ENCODE measurements at regions not wholly inside any gene's neighbourhood (a gene's known extent, or its start where the extent isn't known, plus 50 kb on each side); places are given as distances from the start of the nearest gene placed in this dataset.

GRCh38 chr7:42672339-42672999 is 239.4 kb downstream of the C7orf25 start:
- Histone ChIP-seq H3K27me3 (replicated peaks in 2 of 5; ENCODE audit: control insufficient read depth in 4 of 5, insufficient read depth in 5 of 5, low read length in 4 of 5) (no peaks in the 10 kb centered on the region), H3K36me3 (ENCODE audit: control insufficient read depth in 4 of 4, insufficient read depth in 4 of 4, low read length in 3 of 4) (no peaks in the 10 kb centered on the region), H3K4me3 (ENCODE audit: control insufficient read depth in 1 of 7, extremely low read depth in 1 of 7, insufficient read depth in 4 of 7, low read depth in 2 of 7, low read length in 6 of 7) (no peak overlapping the region), H3K9me3 (ENCODE audit: control extremely low read depth in 1 of 5, control insufficient read depth in 4 of 5, insufficient read depth in 2 of 5, low read depth in 1 of 5, low read length in 4 of 5) (peaks cover 0 to 2% (median under 1%) of the 10 kb centered on the region in 5 experiments), H3K4me1 (ENCODE audit: control extremely low read depth in 1 of 4, control insufficient read depth in 4 of 4, insufficient read depth in 4 of 4, low read length in 3 of 4) (peaks cover 0 to 3% (median 1%) of the 10 kb centered on the region in 4 experiments), H3K27ac (ENCODE audit: insufficient read depth in 1 of 2, low read depth in 1 of 2, low read length in 2 of 2, poor library complexity in 1 of 2, severe bottlenecking in 2 of 2) (no peak overlapping the region)
- ChIA-PET POLR2A (no interaction called here), CTCF (no interaction called here)
- 59% methylated on average over 2 of the region's 2 CpGs for WGBS (ENCODE audit: insufficient coverage)
- DNase-seq = peak in 1 of 3 donors; percentile 6

DNA sequence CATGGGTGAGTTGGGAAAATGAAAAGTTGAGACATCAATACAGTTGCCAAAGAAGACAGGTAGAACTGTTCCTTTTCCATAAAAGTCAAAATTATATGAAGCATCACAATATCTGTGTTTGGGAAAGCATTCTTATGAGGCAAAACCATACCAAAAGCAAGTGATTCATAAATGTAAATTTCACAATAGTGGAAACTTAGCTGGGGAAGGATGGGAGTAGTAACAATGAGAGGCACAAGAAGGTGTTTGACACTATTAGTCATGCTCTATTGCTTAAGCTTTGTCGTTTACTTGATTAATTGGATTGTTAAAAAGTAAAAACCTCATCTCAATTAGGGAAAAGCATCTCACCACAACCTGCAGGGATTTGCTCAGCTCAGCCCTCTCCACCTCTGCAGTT is 240.2 kb downstream of the C7orf25 start:
- Histone ChIP-seq H3K27me3 (replicated peaks in 2 of 5; ENCODE audit: control insufficient read depth in 4 of 5, insufficient read depth in 5 of 5, low read length in 4 of 5) (no peaks in the 10 kb centered on the region), H3K4me1 (ENCODE audit: control extremely low read depth in 1 of 4, control insufficient read depth in 4 of 4, insufficient read depth in 4 of 4, low read length in 3 of 4) (no peaks in the 10 kb centered on the region), H3K9me3 (ENCODE audit: control extremely low read depth in 1 of 5, control insufficient read depth in 4 of 5, insufficient read depth in 2 of 5, low read depth in 1 of 5, low read length in 4 of 5) (peaks cover 0 to 11% (median 6%) of the 10 kb centered on the region in 5 experiments), H3K27ac (ENCODE audit: insufficient read depth in 1 of 2, low read depth in 1 of 2, low read length in 2 of 2, poor library complexity in 1 of 2, severe bottlenecking in 2 of 2) (no peak overlapping the region), H3K4me3 (ENCODE audit: control insufficient read depth in 1 of 7, extremely low read depth in 1 of 7, insufficient read depth in 4 of 7, low read depth in 2 of 7, low read length in 6 of 7) (no peak overlapping the region), H3K36me3 (ENCODE audit: control insufficient read depth in 4 of 4, insufficient read depth in 4 of 4, low read length in 3 of 4) (no peaks in the 10 kb centered on the region)
- ChIA-PET CTCF (no interaction called here), POLR2A (no interaction called here)
- DNase-seq = no peak
- no CpG with 5 or more reads among the region's 1 CpG for WGBS (ENCODE audit: insufficient coverage)

DNA sequence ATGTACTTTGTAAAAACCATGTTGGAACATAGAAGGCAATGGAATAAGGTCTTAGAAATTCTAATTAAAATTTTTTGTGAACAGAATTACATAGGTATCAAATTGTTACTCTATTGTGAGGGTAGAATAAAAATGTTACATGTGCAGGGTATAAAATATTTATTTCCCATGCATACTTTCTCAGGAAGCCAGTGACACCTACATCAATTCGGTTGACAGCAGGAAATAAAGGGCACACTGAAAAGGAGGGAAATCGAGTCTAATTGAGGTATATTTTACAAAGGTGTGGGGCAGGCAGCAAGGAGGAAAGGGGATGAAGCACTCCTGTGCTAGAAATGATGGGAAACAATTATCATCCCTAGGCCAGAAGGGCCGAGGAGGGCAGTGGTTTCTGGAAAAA is 244.9 kb downstream of the C7orf25 start:
- Histone ChIP-seq H3K27ac (ENCODE audit: insufficient read depth in 1 of 2, low read depth in 1 of 2, low read length in 2 of 2, poor library complexity in 1 of 2, severe bottlenecking in 2 of 2) (no peak overlapping the region), H3K9me3 (ENCODE audit: control extremely low read depth in 1 of 5, control insufficient read depth in 4 of 5, insufficient read depth in 2 of 5, low read depth in 1 of 5, low read length in 4 of 5) (peaks cover 3 to 12% (median 7%) of the 10 kb centered on the region in 5 experiments), H3K36me3 (ENCODE audit: control insufficient read depth in 4 of 4, insufficient read depth in 4 of 4, low read length in 3 of 4) (no peaks in the 10 kb centered on the region), H3K4me3 (ENCODE audit: control insufficient read depth in 1 of 7, extremely low read depth in 1 of 7, insufficient read depth in 4 of 7, low read depth in 2 of 7, low read length in 6 of 7) (no peak overlapping the region), H3K4me1 (ENCODE audit: control extremely low read depth in 1 of 4, control insufficient read depth in 4 of 4, insufficient read depth in 4 of 4, low read length in 3 of 4) (no peaks in the 10 kb centered on the region), H3K27me3 (replicated peaks in 2 of 5; ENCODE audit: control insufficient read depth in 4 of 5, insufficient read depth in 5 of 5, low read length in 4 of 5) (no peaks in the 10 kb centered on the region)
- WGBS (ENCODE audit: insufficient coverage) = 100% methylated on average over 2 of the region's 3 CpGs
- CTCF ChIA-PET = no interaction called here
- POLR2A ChIA-PET = no interaction called here
- DNase-seq = no peak

GRCh38 chr7:42662862-42663261 is 249.0 kb downstream of the C7orf25 start:
- ChIA-PET CTCF (no interaction called here), POLR2A (no interaction called here)
- 92% methylated on average over 1 of the region's 1 CpG for WGBS (ENCODE audit: insufficient coverage)
- Histone ChIP-seq H3K27me3 (replicated peaks in 2 of 5; ENCODE audit: control insufficient read depth in 4 of 5, insufficient read depth in 5 of 5, low read length in 4 of 5) (no peaks in the 10 kb centered on the region), H3K4me1 (ENCODE audit: control extremely low read depth in 1 of 4, control insufficient read depth in 4 of 4, insufficient read depth in 4 of 4, low read length in 3 of 4) (no peaks in the 10 kb centered on the region), H3K27ac (ENCODE audit: insufficient read depth in 1 of 2, low read depth in 1 of 2, low read length in 2 of 2, poor library complexity in 1 of 2, severe bottlenecking in 2 of 2) (no peak overlapping the region), H3K4me3 (ENCODE audit: control insufficient read depth in 1 of 7, extremely low read depth in 1 of 7, insufficient read depth in 4 of 7, low read depth in 2 of 7, low read length in 6 of 7) (no peak overlapping the region), H3K9me3 (ENCODE audit: control extremely low read depth in 1 of 5, control insufficient read depth in 4 of 5, insufficient read depth in 2 of 5, low read depth in 1 of 5, low read length in 4 of 5) (peaks cover 5 to 12% (median 7%) of the 10 kb centered on the region in 5 experiments), H3K36me3 (ENCODE audit: control insufficient read depth in 4 of 4, insufficient read depth in 4 of 4, low read length in 3 of 4) (no peaks in the 10 kb centered on the region)
- DNase-seq = no peak

DNA sequence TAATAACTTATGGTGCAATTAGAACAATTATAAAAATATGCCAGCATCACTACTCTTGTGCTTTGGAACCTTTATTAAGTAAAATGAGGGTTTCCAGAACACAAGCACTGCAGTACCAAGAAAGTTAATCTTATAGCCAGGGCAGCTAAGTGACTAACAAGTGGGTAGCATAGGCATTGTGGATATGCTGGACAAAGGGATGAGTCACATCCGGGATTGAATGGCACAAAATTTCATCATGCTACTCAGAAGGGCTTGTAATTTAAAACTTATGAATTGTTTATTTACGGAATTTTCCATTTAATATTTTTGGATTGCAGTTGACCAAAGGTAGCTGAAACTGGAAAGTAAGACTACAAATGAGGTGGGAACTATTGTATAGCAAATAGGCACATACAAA is 250.6 kb downstream of the C7orf25 start:
- H3K36me3 ChIP-seq (ENCODE audit: control insufficient read depth in 4 of 4, insufficient read depth in 4 of 4, low read length in 3 of 4) = no peaks in the 10 kb centered on the region
- no peak overlapping the region for H3K4me3 ChIP-seq (ENCODE audit: control insufficient read depth in 1 of 7, extremely low read depth in 1 of 7, insufficient read depth in 4 of 7, low read depth in 2 of 7, low read length in 6 of 7)
- no peaks in the 10 kb centered on the region for H3K27me3 ChIP-seq (replicated peaks in 2 of 5; ENCODE audit: control insufficient read depth in 4 of 5, insufficient read depth in 5 of 5, low read length in 4 of 5)
- POLR2A ChIA-PET = no interaction called here
- no peaks in the 10 kb centered on the region for H3K4me1 ChIP-seq (ENCODE audit: control extremely low read depth in 1 of 4, control insufficient read depth in 4 of 4, insufficient read depth in 4 of 4, low read length in 3 of 4)
- no peak overlapping the region for H3K27ac ChIP-seq (ENCODE audit: insufficient read depth in 1 of 2, low read depth in 1 of 2, low read length in 2 of 2, poor library complexity in 1 of 2, severe bottlenecking in 2 of 2)
- peaks cover 0 to 5% (median 2%) of the 10 kb centered on the region in 5 experiments for H3K9me3 ChIP-seq (ENCODE audit: control extremely low read depth in 1 of 5, control insufficient read depth in 4 of 5, insufficient read depth in 2 of 5, low read depth in 1 of 5, low read length in 4 of 5)
- 100% methylated on average over 1 of the region's 2 CpGs for WGBS (ENCODE audit: insufficient coverage)
- DNase-seq = no peak
- CTCF ChIA-PET = no interaction called here

- ChIA-PET POLR2A (no interaction called here), CTCF (no interaction called here)
- no peaks in the 10 kb centered on the region for H3K36me3 ChIP-seq (ENCODE audit: control insufficient read depth in 4 of 4, insufficient read depth in 4 of 4, low read length in 3 of 4)
- H3K4me3 ChIP-seq (ENCODE audit: control insufficient read depth in 1 of 7, extremely low read depth in 1 of 7, insufficient read depth in 4 of 7, low read depth in 2 of 7, low read length in 6 of 7) = no peak overlapping the region
- H3K4me1 ChIP-seq (ENCODE audit: control extremely low read depth in 1 of 4, control insufficient read depth in 4 of 4, insufficient read depth in 4 of 4, low read length in 3 of 4) = no peaks in the 10 kb centered on the region
- H3K27ac ChIP-seq (ENCODE audit: insufficient read depth in 1 of 2, low read depth in 1 of 2, low read length in 2 of 2, poor library complexity in 1 of 2, severe bottlenecking in 2 of 2) = no peak overlapping the region
- WGBS (ENCODE audit: insufficient coverage) = no CpG with 5 or more reads among the region's 1 CpG
- H3K9me3 ChIP-seq (ENCODE audit: control extremely low read depth in 1 of 5, control insufficient read depth in 4 of 5, insufficient read depth in 2 of 5, low read depth in 1 of 5, low read length in 4 of 5) = peaks cover 2 to 5% (median 5%) of the 10 kb centered on the region in 5 experiments
- peaks cover 0 to 3% (median 0%) of the 10 kb centered on the region in 5 experiments for H3K27me3 ChIP-seq (replicated peaks in 2 of 5; ENCODE audit: control insufficient read depth in 4 of 5, insufficient read depth in 5 of 5, low read length in 4 of 5)
- no peak for DNase-seq
These were observed 261.2 kb downstream of the C7orf25 start for GRCh38 chr7:42650701-42651100.

DNA sequence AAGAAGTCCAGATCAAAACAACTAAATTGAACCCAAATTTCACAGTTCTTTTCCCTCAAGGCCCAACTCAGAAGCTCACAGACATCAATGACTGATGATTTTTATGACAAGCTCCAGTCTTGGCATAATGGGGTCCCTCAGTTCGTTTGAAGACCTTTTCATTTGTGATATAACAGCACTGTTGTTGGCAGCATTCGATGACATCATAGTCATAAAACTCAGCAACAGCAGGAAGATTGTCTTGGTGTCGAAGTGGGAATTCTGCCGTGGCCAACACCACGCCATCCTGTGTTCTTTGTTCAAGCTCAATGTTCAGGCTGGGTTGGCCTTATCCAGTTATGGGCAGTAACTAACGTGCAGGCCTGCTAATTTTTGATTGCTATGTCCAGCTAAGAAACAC is 261.7 kb downstream of the C7orf25 start:
- POLR2A ChIA-PET = no interaction called here
- Histone ChIP-seq H3K4me1 (ENCODE audit: control extremely low read depth in 1 of 4, control insufficient read depth in 4 of 4, insufficient read depth in 4 of 4, low read length in 3 of 4) (no peaks in the 10 kb centered on the region), H3K4me3 (ENCODE audit: control insufficient read depth in 1 of 7, extremely low read depth in 1 of 7, insufficient read depth in 4 of 7, low read depth in 2 of 7, low read length in 6 of 7) (no peak overlapping the region), H3K36me3 (ENCODE audit: control insufficient read depth in 4 of 4, insufficient read depth in 4 of 4, low read length in 3 of 4) (no peaks in the 10 kb centered on the region), H3K27ac (ENCODE audit: insufficient read depth in 1 of 2, low read depth in 1 of 2, low read length in 2 of 2, poor library complexity in 1 of 2, severe bottlenecking in 2 of 2) (no peak overlapping the region), H3K9me3 (ENCODE audit: control extremely low read depth in 1 of 5, control insufficient read depth in 4 of 5, insufficient read depth in 2 of 5, low read depth in 1 of 5, low read length in 4 of 5) (peaks cover 0 to 2% (median under 1%) of the 10 kb centered on the region in 5 experiments), H3K27me3 (replicated peaks in 2 of 5; ENCODE audit: control insufficient read depth in 4 of 5, insufficient read depth in 5 of 5, low read length in 4 of 5) (peaks cover 0 to 3% (median 0%) of the 10 kb centered on the region in 5 experiments)
- CTCF ChIA-PET = no interaction called here
- 91% methylated on average over 6 of the region's 6 CpGs for WGBS (ENCODE audit: insufficient coverage)
- DNase-seq = no peak

All from common myeloid progenitor, CD34-positive (primary cell).